WTC11 (cell line): ENCODE measurements at regions not wholly inside any gene's neighbourhood (a gene's known extent, or its start where the extent isn't known, plus 50 kb on each side); places are given as distances from the start of the nearest gene placed in this dataset.

ENCODE experiments used
- ATAC-seq: fragments of 200-7000 bp; cut with Tn5 transposase; 2 replicates; pipeline ENCODE4 v1.10.0; 2021; ENCODE audit warnings: mild to moderate bottlenecking, moderate library complexity
- CTCF ChIA-PET: fragments of 300-600 bp; sonication (Branson Sonifier 250); formaldehyde crosslinking; loops from one replicate; lab custom pipeline; 2021; ENCODE audit warnings: antibody characterized with exemption; lab: Charles Lee
- POLR2A ChIA-PET: fragments of 350-600 bp; sonication (Branson Sonifier 250); formaldehyde crosslinking; loops from one replicate; lab custom pipeline; 2021; ENCODE audit warnings: antibody characterized with exemption; lab: Charles Lee
- DNase-seq: peaks from one replicate; pipeline ENCODE4 v3.0.0; 2021; ENCODE audit warnings: low spot score
- H3K27ac Mint-ChIP-seq: 2 replicates; pipeline ENCODE4 v1.8.0; 2021; ENCODE audit warnings: mixed read lengths
- H3K27me3 Mint-ChIP-seq: 2 replicates; pipeline ENCODE4 v1.8.0; 2021; ENCODE audit warnings: low read depth, mild to moderate bottlenecking, moderate library complexity, mixed read lengths
- H3K36me3 Mint-ChIP-seq: 2 replicates; pipeline ENCODE4 v1.8.0; 2021; ENCODE audit warnings: mixed read lengths
- H3K4me1 Mint-ChIP-seq: 2 replicates; pipeline ENCODE4 v1.8.0; 2022; ENCODE audit warnings: mixed read lengths
- H3K4me3 Mint-ChIP-seq: 2 replicates; pipeline ENCODE4 v1.8.0; 2021; ENCODE audit warnings: mild to moderate bottlenecking, moderate library complexity, mixed read lengths
- H3K9me3 Mint-ChIP-seq: 2 replicates; pipeline ENCODE4 v1.8.0; 2021; ENCODE audit warnings: mixed read lengths
- CBFB ChIP-seq: sonication (generic); formaldehyde crosslinking; IDR thresholded peaks from 2 replicates; pipeline ENCODE4 v1.8.1; 2022; ENCODE audit warnings: mild to moderate bottlenecking, low read depth, missing genetic modification reagents
- HMGA2 ChIP-seq: fragments of 250-450 bp; sonication (Bioruptor Pico); IDR thresholded peaks from 2 replicates; pipeline ENCODE4 v1.4.0; 2021; ENCODE audit warnings: mild to moderate bottlenecking, moderate library complexity
- IRF2 ChIP-seq: sonication (generic); formaldehyde crosslinking; IDR thresholded peaks from 2 replicates; pipeline ENCODE4 v1.8.0; 2022; ENCODE audit warnings: low read depth, missing genetic modification reagents, borderline replicate concordance
- JUN ChIP-seq: sonication (generic); formaldehyde crosslinking; IDR thresholded peaks from 2 replicates; pipeline ENCODE4 v1.8.0; 2023; ENCODE audit warnings: mild to moderate bottlenecking, missing genetic modification reagents
- KAT7 ChIP-seq: sonication (generic); formaldehyde crosslinking; IDR thresholded peaks from 2 replicates; pipeline ENCODE4 v1.8.1; 2023; ENCODE audit warnings: missing genetic modification reagents, mild to moderate bottlenecking, borderline replicate concordance
- NFYB ChIP-seq: sonication (generic); formaldehyde crosslinking; conservative IDR thresholded peaks from 2 replicates; pipeline ENCODE4 v1.8.0; 2022; ENCODE audit warnings: low read depth, missing genetic modification reagents
- RORB ChIP-seq: fragments of 250-450 bp; sonication (Bioruptor Pico); IDR thresholded peaks from 2 replicates; pipeline ENCODE4 v1.9.0; 2021; ENCODE audit warnings: mild to moderate bottlenecking
- SP1 ChIP-seq: sonication (generic); formaldehyde crosslinking; conservative IDR thresholded peaks from 2 replicates; pipeline ENCODE4 v1.8.1; 2022; ENCODE audit warnings: missing genetic modification reagents
- ZNF671 ChIP-seq: fragments of 250-450 bp; sonication (Bioruptor Pico); IDR thresholded peaks from 2 replicates; pipeline ENCODE4 v1.8.0; 2021; ENCODE audit warnings: mild to moderate bottlenecking
- TF ChIP-seq, protein P1 (sequence below): sonication (generic); formaldehyde crosslinking; IDR thresholded peaks from 2 replicates; pipeline ENCODE4 v1.8.0; 2022; ENCODE audit warnings: mild to moderate bottlenecking, missing genetic modification reagents
- TF ChIP-seq, protein P2 (sequence below): sonication (generic); formaldehyde crosslinking; conservative IDR thresholded peaks from 2 replicates; pipeline ENCODE4 v1.8.1; 2022; ENCODE audit warnings: mild to moderate bottlenecking, missing genetic modification reagents
- TF ChIP-seq, protein P3 (sequence below): sonication (generic); formaldehyde crosslinking; IDR thresholded peaks from 2 replicates; pipeline ENCODE4 v1.8.1; 2023; ENCODE audit warnings: mild to moderate bottlenecking, missing genetic modification reagents
- TF ChIP-seq, protein P4 (sequence below): sonication (generic); formaldehyde crosslinking; IDR thresholded peaks from 2 replicates; pipeline ENCODE4 v1.8.1; 2022; ENCODE audit warnings: low read depth, mild to moderate bottlenecking, moderate library complexity, missing genetic modification reagents, borderline replicate concordance
- TF ChIP-seq, protein P5 (sequence below): fragments of 200-600 bp; IDR thresholded peaks from 2 replicates; pipeline ENCODE4 v1.8.0; 2022; ENCODE audit warnings: antibody characterized with exemption
- TF ChIP-seq, protein P6 (sequence below): fragments of 250-450 bp; sonication (Bioruptor Pico); IDR thresholded peaks from 2 replicates; pipeline ENCODE4 v1.9.0; 2021; ENCODE audit warnings: mild to moderate bottlenecking
- TF ChIP-seq, protein P7 (sequence below): sonication (generic); formaldehyde crosslinking; conservative IDR thresholded peaks from 2 replicates; pipeline ENCODE4 v1.8.1; 2023; ENCODE audit warnings: mild to moderate bottlenecking, low read depth, missing genetic modification reagents, moderate library complexity

DNA sequence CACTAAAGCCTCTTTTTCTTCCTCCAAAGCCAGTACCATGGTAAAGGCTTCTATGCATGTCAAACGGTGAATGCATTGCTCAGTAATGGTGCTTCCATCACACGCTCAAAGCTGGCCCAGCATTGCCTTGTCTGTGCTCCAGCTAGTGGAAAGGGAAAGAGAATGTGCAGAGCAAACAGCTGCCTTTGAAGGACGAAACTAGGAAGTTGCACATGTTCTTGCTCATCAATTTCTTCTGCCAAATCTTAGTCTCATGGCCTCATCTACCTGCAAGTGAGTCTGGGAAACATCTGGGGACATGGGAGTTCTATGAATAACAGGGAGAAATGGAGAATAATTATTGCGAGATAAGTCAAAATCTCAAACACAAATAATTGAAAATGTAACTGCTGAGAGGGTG, 216.5 kb upstream of the SSTR4 start (continued):
- TF ChIP-seq, protein P1, sequence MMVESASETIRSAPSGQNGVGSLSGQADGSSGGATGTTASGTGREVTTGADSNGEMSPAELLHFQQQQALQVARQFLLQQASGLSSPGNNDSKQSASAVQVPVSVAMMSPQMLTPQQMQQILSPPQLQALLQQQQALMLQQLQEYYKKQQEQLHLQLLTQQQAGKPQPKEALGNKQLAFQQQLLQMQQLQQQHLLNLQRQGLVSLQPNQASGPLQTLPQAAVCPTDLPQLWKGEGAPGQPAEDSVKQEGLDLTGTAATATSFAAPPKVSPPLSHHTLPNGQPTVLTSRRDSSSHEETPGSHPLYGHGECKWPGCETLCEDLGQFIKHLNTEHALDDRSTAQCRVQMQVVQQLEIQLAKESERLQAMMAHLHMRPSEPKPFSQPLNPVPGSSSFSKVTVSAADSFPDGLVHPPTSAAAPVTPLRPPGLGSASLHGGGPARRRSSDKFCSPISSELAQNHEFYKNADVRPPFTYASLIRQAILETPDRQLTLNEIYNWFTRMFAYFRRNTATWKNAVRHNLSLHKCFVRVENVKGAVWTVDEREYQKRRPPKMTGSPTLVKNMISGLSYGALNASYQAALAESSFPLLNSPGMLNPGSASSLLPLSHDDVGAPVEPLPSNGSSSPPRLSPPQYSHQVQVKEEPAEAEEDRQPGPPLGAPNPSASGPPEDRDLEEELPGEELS (CRISPR knock-in tag): no peak
- TF ChIP-seq, protein P2, sequence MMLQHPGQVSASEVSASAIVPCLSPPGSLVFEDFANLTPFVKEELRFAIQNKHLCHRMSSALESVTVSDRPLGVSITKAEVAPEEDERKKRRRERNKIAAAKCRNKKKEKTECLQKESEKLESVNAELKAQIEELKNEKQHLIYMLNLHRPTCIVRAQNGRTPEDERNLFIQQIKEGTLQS (CRISPR knock-in tag): no peak
- TF ChIP-seq, protein P3, sequence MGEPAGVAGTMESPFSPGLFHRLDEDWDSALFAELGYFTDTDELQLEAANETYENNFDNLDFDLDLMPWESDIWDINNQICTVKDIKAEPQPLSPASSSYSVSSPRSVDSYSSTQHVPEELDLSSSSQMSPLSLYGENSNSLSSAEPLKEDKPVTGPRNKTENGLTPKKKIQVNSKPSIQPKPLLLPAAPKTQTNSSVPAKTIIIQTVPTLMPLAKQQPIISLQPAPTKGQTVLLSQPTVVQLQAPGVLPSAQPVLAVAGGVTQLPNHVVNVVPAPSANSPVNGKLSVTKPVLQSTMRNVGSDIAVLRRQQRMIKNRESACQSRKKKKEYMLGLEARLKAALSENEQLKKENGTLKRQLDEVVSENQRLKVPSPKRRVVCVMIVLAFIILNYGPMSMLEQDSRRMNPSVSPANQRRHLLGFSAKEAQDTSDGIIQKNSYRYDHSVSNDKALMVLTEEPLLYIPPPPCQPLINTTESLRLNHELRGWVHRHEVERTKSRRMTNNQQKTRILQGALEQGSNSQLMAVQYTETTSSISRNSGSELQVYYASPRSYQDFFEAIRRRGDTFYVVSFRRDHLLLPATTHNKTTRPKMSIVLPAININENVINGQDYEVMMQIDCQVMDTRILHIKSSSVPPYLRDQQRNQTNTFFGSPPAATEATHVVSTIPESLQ (CRISPR knock-in tag): no peak
- TF ChIP-seq JUN (CRISPR knock-in tag) (no peak), RORB (CRISPR knock-in tag) (no peak), KAT7 (no peak), CBFB (no peak), ZNF671 (no peak), IRF2 (CRISPR knock-in tag) (no peak)
- TF ChIP-seq, protein P4, sequence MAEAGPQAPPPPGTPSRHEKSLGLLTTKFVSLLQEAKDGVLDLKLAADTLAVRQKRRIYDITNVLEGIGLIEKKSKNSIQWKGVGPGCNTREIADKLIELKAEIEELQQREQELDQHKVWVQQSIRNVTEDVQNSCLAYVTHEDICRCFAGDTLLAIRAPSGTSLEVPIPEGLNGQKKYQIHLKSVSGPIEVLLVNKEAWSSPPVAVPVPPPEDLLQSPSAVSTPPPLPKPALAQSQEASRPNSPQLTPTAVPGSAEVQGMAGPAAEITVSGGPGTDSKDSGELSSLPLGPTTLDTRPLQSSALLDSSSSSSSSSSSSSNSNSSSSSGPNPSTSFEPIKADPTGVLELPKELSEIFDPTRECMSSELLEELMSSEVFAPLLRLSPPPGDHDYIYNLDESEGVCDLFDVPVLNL (CRISPR knock-in tag): no peak
- TF ChIP-seq, protein P5, sequence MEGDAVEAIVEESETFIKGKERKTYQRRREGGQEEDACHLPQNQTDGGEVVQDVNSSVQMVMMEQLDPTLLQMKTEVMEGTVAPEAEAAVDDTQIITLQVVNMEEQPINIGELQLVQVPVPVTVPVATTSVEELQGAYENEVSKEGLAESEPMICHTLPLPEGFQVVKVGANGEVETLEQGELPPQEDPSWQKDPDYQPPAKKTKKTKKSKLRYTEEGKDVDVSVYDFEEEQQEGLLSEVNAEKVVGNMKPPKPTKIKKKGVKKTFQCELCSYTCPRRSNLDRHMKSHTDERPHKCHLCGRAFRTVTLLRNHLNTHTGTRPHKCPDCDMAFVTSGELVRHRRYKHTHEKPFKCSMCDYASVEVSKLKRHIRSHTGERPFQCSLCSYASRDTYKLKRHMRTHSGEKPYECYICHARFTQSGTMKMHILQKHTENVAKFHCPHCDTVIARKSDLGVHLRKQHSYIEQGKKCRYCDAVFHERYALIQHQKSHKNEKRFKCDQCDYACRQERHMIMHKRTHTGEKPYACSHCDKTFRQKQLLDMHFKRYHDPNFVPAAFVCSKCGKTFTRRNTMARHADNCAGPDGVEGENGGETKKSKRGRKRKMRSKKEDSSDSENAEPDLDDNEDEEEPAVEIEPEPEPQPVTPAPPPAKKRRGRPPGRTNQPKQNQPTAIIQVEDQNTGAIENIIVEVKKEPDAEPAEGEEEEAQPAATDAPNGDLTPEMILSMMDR: no peak

DNA sequence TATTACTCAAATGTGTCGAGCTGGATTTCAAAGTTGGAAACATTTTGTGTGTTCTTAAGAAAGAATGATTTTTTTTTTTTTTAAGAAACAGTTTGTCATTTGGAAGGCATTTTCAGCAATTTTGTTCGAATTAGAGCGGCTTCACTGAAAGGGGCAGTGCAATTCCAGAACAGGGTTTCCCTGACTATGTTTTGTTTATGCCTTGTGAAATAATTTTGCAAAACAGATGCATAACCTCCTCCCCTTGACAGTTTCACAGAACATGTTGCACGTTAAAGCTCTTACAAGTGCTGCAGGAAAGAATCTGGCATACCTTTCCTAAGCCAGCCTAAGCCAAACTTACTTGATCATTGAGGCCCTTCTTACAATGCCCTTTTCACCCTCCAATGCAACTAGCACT, 216.0 kb upstream of the SSTR4 start:
- Mint-ChIP-seq H3K27me3 (no peaks in the 10 kb centered on the region), H3K36me3 (no peaks in the 10 kb centered on the region), H3K27ac (no peak overlapping the region), H3K4me1 (peaks cover 13% of the 10 kb centered on the region), H3K9me3 (no peaks in the 10 kb centered on the region), H3K4me3 (no peak overlapping the region)
- ChIA-PET POLR2A (no interaction called here), CTCF (interaction anchor here (0.6 to 0.8 kb wide), 2 partner anchors 128 to 442 kb away, joined by 4 to 6 read pairs; no protein-coding TSS in a partner anchor)
- ATAC-seq (no peak), DNase-seq (no peak)
- no peak for TF ChIP-seq SP1 (CRISPR knock-in tag)
- TF ChIP-seq, protein P6, sequence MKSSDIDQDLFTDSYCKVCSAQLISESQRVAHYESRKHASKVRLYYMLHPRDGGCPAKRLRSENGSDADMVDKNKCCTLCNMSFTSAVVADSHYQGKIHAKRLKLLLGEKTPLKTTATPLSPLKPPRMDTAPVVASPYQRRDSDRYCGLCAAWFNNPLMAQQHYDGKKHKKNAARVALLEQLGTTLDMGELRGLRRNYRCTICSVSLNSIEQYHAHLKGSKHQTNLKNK (CRISPR knock-in tag): no peak
- TF ChIP-seq NFYB (CRISPR knock-in tag): no peak

DNA sequence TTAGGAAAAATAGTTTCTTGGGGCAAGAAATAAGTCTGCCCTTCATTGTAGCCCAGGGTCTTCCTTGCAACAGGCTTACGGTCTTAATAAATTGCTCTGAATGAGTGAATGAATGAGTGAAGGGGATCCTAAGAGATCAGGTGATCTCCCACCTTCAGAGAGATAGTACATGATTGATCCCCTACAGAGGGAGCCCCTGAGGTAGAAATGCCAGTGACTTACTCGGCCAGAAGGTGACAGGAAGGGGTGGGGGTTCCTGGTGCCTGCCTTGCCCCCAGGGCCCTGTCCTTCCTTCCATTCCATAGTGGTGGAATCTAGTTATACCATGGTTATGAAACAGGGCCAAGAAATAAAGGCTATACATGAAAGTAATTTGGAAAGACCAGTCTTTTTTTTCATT, 215.3 kb upstream of the SSTR4 start:
- no peak overlapping the region for H3K27ac Mint-ChIP-seq
- TF ChIP-seq, protein P7, sequence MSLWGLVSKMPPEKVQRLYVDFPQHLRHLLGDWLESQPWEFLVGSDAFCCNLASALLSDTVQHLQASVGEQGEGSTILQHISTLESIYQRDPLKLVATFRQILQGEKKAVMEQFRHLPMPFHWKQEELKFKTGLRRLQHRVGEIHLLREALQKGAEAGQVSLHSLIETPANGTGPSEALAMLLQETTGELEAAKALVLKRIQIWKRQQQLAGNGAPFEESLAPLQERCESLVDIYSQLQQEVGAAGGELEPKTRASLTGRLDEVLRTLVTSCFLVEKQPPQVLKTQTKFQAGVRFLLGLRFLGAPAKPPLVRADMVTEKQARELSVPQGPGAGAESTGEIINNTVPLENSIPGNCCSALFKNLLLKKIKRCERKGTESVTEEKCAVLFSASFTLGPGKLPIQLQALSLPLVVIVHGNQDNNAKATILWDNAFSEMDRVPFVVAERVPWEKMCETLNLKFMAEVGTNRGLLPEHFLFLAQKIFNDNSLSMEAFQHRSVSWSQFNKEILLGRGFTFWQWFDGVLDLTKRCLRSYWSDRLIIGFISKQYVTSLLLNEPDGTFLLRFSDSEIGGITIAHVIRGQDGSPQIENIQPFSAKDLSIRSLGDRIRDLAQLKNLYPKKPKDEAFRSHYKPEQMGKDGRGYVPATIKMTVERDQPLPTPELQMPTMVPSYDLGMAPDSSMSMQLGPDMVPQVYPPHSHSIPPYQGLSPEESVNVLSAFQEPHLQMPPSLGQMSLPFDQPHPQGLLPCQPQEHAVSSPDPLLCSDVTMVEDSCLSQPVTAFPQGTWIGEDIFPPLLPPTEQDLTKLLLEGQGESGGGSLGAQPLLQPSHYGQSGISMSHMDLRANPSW (CRISPR knock-in tag): no peak
- TF ChIP-seq HMGA2 (CRISPR knock-in tag): no peak
- no peaks in the 10 kb centered on the region for H3K36me3 Mint-ChIP-seq
- no peaks in the 10 kb centered on the region for H3K9me3 Mint-ChIP-seq
- DNase-seq (no peak), ATAC-seq (peak; percentile 69)
- peaks cover 13% of the 10 kb centered on the region for H3K4me1 Mint-ChIP-seq
- H3K27me3 Mint-ChIP-seq: no peaks in the 10 kb centered on the region
- H3K4me3 Mint-ChIP-seq: no peak overlapping the region
- ChIA-PET CTCF (interaction anchor here (0.6 kb wide), 1 partner anchor 442 kb away, joined by 6 read pairs; no protein-coding TSS in a partner anchor), POLR2A (no interaction called here)
